Pancreas (tissue), 10 donors: ENCODE measurements at regions not wholly inside any gene's neighbourhood (a gene's known extent, or its start where the extent isn't known, plus 50 kb on each side); places are given as distances from the start of the nearest gene placed in this dataset.

Source experiments
- ATAC-seq, 4 donors: fragments of 200-7000 bp; cut with Tn5 transposase; one replicate each; pipeline versions ENCODE4 v1.8.0 to v1.9.1; 2020; ENCODE audit warnings: mild to moderate bottlenecking in 4 of 4, moderate library complexity in 4 of 4
- DNase-seq, 6 donors: peaks; one replicate each; pipeline ENCODE4 v3.0.0-alpha.2; 2020
- FAIRE-seq: peaks from 2 replicates; lab custom pipeline; 2012; peaks lifted over from hg19 to GRCh38; lab: Jason Lieb, UNC
- H3K27ac ChIP-seq, 4 donors: fragments of 200-600 bp; sonication (generic); 1 replicate in 3 of 4; 2 replicates in 1 of 4; pipeline versions ENCODE4 v1.5.0 to v1.8.0; 2020
- H3K27me3 ChIP-seq, 4 donors: fragments of 200-600 bp; one replicate each; pipeline ENCODE4 v1.8.0; 2021
- H3K36me3 ChIP-seq, 3 donors: fragments of 200-600 bp; sonication (generic) in 1 of 3; one replicate each; pipeline versions ENCODE4 v1.5.0 to v1.8.0; 2020 to 2021
- H3K4me1 ChIP-seq, 3 donors: fragments of 200-600 bp; one replicate each; pipeline ENCODE4 v1.8.0; 2021
- H3K4me3 ChIP-seq, 4 donors: fragments of 200-600 bp; sonication (generic) in 2 of 4; one replicate each; pipeline versions ENCODE4 v1.5.0 to v1.8.0; 2020 to 2021
- H3K9me3 ChIP-seq, 4 donors: fragments of 200-600 bp; one replicate each; pipeline ENCODE4 v1.8.0; 2021
- CTCF ChIP-seq, 4 donors: fragments of 200-600 bp; sonication (generic) in 3 of 4; IDR thresholded peaks; one replicate each; pipeline versions ENCODE4 v1.5.0 to v1.8.0; 2021; ENCODE audit warnings: antibody characterized with exemption in 4 of 4
- WGBS, 2 donors: extraction: QIAGEN DNeasy Blood & Tissue Kit; methylation state at CpG; one replicate each; pipeline ENCODE4 v1.1.7; 2013; 5-methylcytosine and 5-hydroxymethylcytosine counted together
- intact Hi-C, 3 donors: fragments of 100-400 bp; cut with DNase I; formaldehyde crosslinking; loops; one replicate each; pipeline versions ENCODE4 v1.11.1 to v1.14.2; 2022
- donor health status: healthy with polysubstance abuse.
- donor health status: DM: no; HTN: no; CAD: no; lungs with moderate emphysema.
- donor health status: DM: no; HTN: no; CAD: no.
- donor health status: control.
- donor health status: control.
- donor health status: Bipolar disorder and iron deficiency.
- donor health status: DM: yes; HTN: yes; CAD: no.
- donor health status: DM: no; HTN: no; CAD: no.
- donor health status: DM: no; HTN: no; CAD: no.
- donor health status: DM: yes; HTN: yes; CAD: no.

GRCh38 chr1:57879700-57880099, 455.8 kb upstream of the DAB1 start:
- Histone ChIP-seq H3K4me3 (no peak overlapping the region), H3K9me3 (no peaks in the 10 kb centered on the region), H3K27me3 (no peaks in the 10 kb centered on the region), H3K27ac (no peak overlapping the region), H3K36me3 (no peaks in the 10 kb centered on the region), H3K4me1 (no peaks in the 10 kb centered on the region)
- no peak for FAIRE-seq
- no peak for ATAC-seq
- no peak for TF ChIP-seq CTCF (IDR thresholded peaks at IDR 0.05)
- intact Hi-C loops, result no loop called here
- 55 to 72% methylated on average over 3 of the region's 3 CpGs for WGBS, 2 donors
- DNase-seq, result no peak

GRCh38 chr1:57874418-57874877, 450.6 kb upstream of the DAB1 start:
- no peak for FAIRE-seq
- Histone ChIP-seq H3K27me3 (no peaks in the 10 kb centered on the region), H3K27ac (no peak overlapping the region), H3K4me1 (no peaks in the 10 kb centered on the region), H3K36me3 (no peaks in the 10 kb centered on the region), H3K4me3 (no peak overlapping the region), H3K9me3 (no peaks in the 10 kb centered on the region)
- peak in 1 of 6 donors; percentile 3 for DNase-seq
- intact Hi-C loops, result no loop called here
- 9 to 21% methylated on average over 2 of the region's 2 CpGs for whole genome bisulfite sequencing, 2 donors
- no peak for TF ChIP-seq CTCF (IDR thresholded peaks at IDR 0.05)
- ATAC-seq, result peak in 2 of 4 donors; percentile 74 to 82

- Histone ChIP-seq H3K4me1 (no peaks in the 10 kb centered on the region), H3K27ac (no peak overlapping the region), H3K9me3 (no peaks in the 10 kb centered on the region), H3K4me3 (no peak overlapping the region), H3K27me3 (no peaks in the 10 kb centered on the region), H3K36me3 (no peaks in the 10 kb centered on the region)
- TF ChIP-seq CTCF (IDR thresholded peaks at IDR 0.05), result no peak
- ATAC-seq, result no peak
- no peak for DNase-seq
- FAIRE-seq, result no peak
- intact Hi-C loops, result no loop called here
Measured at GRCh38 chr1:57872913-57873312, 449.1 kb upstream of the DAB1 start.

- no peaks in the 10 kb centered on the region for H3K9me3 ChIP-seq
- no peaks in the 10 kb centered on the region for H3K27me3 ChIP-seq
- FAIRE-seq (peak; percentile 41), DNase-seq (no peak), ATAC-seq (no peak)
- no peaks in the 10 kb centered on the region for H3K4me1 ChIP-seq
- TF ChIP-seq CTCF (IDR thresholded peaks at IDR 0.05), result no peak
- no peak overlapping the region for H3K27ac ChIP-seq
- H3K4me3 ChIP-seq, result no peak overlapping the region
- intact Hi-C loops, result no loop called here
- WGBS, 2 donors, result 59 to 65% methylated on average over 1 of the region's 1 CpG
- H3K36me3 ChIP-seq, result no peaks in the 10 kb centered on the region
Measured at GRCh38 chr1:57868908-57869307, 445.0 kb upstream of the DAB1 start.

GRCh38 chr1:57868239-57868638, 444.4 kb upstream of the DAB1 start:
- Histone ChIP-seq H3K9me3 (no peaks in the 10 kb centered on the region), H3K27me3 (no peaks in the 10 kb centered on the region), H3K4me3 (no peak overlapping the region), H3K27ac (no peak overlapping the region), H3K4me1 (no peaks in the 10 kb centered on the region), H3K36me3 (no peaks in the 10 kb centered on the region)
- intact Hi-C loops, result no loop called here
- ATAC-seq (no peak), FAIRE-seq (no peak), DNase-seq (no peak)
- TF ChIP-seq CTCF (IDR thresholded peaks at IDR 0.05), result no peak
- WGBS, 2 donors, result 81 to 82% methylated on average over 3 of the region's 3 CpGs
